Skin epidermis (tissue), 12 donors: ENCODE measurements at regions not wholly inside any gene's neighbourhood (a gene's known extent, or its start where the extent isn't known, plus 50 kb on each side); places are given as distances from the start of the nearest gene placed in this dataset.
"Not testable (repeated sequence)": the region's sequence is repeated elsewhere in the genome, so short reads cannot be mapped to it uniquely, and the experiment has no call there.

Source experiments
- H3K27ac ChIP-seq, 21 experiments: fragments of 200-600 bp; sonication (generic) in 11 of 21; one replicate each; pipeline ENCODE4 v1.5.0; 2020; ENCODE audit warnings: mild to moderate bottlenecking in 3 of 21, inconsistent platforms in 2 of 21, moderate library complexity in 2 of 21
- H3K4me3 ChIP-seq, 7 experiments: fragments of 200-600 bp; sonication (generic) in 2 of 7; one replicate each; pipeline ENCODE4 v1.5.0; 2020; ENCODE audit warnings: inconsistent platforms in 2 of 7, mild to moderate bottlenecking in 2 of 7, moderate library complexity in 1 of 7

DNA sequence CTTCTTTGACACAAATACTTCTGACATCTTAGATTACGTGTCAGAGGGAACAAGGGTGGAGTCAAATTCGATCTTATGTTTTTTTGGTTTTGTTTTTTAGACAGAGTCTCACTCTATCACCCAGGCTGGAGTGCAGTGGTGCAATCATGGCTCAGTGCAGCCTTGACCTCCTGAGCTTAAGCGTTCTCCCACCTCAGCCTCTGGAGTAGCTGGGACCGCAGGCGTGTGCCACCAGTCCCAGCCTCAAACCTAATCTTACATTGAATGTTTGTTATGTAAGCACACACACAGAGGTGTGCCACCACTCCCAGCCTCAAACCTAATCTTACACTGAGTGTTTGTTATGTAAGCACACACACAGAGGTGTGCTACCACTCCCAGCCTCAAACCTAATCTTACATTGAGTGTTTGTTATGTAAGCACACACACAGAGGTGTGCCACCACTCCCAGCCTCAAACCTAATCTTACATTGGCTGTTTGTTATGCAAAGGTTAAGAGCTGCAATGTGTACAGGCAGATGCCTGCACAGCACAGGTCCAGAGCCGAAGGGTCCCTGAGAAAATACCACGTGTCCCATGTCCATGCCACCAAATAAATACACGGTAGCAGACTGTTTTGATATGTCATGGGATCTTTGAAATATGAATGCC, 118.0 kb downstream of the ATP6V0E2 start:
- H3K4me3 ChIP-seq, H3K27ac ChIP-seq: not testable (repeated sequence)

- not testable (repeated sequence) for H3K27ac ChIP-seq, H3K4me3 ChIP-seq
These were observed 118.6 kb downstream of the ATP6V0E2 start for GRCh38 chr7:149992366-149992765.

DNA sequence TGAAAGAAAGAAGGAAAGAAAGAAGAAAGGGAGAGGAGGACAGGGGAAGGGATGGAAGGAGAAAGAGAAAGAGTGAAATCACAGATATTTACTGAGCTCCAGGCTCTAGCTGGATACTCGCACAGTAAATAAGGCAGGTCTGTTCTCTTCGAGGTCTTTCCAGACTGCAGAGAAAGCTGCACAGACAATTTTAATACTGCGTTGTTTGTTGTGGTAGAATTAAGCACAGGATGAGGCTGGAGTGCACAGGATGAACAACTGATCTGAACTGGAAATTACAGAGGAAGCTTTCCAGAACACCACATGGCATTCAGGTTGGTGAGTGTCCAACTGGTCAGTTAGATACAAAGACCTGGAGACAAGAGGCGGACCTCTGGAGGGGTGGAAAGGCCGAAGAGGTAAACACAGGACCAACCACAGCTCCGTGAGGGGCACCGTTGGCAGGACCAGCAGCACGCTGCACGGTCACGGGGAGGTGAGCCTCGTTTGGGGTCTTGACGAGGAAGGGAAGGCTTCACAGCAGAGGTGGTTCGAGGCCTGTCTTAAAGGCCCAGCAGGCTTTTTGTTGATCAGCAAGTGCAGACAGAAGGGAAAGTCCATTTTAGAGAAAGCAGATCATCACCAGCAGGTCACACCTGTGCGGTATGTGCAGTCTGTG, 121.7 kb downstream of the ATP6V0E2 start:
- not testable (repeated sequence) for H3K4me3 ChIP-seq, H3K27ac ChIP-seq

- not testable (repeated sequence) for H3K4me3 ChIP-seq, H3K27ac ChIP-seq
These were observed 127.2 kb downstream of the ATP6V0E2 start for GRCh38 chr7:150000780-150001599.

GRCh38 chr7:150003304-150003810, 129.6 kb downstream of the ATP6V0E2 start:
- no peak overlapping the region for H3K4me3 ChIP-seq
- no peak overlapping the region for H3K27ac ChIP-seq

DNA sequence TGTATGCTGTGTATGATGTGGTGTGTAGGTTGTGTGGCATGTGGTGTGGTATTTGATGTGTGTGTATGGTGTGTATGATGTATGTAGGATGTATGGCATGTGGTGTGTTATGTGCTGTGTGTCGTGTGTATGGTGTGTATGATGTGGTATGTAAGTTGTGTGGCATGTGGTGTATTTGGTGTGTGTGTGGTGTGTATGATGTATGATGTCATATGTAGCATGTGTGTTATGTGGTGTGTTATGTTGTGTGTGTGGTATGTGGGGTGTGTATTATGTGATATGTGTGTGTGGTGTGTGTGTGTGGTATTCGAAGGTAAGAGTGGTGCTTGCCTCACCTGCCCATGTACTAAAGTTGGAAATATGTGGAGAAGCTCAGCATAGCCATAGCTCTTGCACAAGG, 130.2 kb downstream of the ATP6V0E2 start:
- H3K4me3 ChIP-seq = not testable (repeated sequence)

GRCh38 chr7:150004843-150005242, 131.1 kb downstream of the ATP6V0E2 start:
- H3K4me3 ChIP-seq, H3K27ac ChIP-seq: not testable (repeated sequence)

More for the DNA sequence above, 130.2 kb downstream of the ATP6V0E2 start:
- H3K27ac ChIP-seq = not testable (repeated sequence)

DNA sequence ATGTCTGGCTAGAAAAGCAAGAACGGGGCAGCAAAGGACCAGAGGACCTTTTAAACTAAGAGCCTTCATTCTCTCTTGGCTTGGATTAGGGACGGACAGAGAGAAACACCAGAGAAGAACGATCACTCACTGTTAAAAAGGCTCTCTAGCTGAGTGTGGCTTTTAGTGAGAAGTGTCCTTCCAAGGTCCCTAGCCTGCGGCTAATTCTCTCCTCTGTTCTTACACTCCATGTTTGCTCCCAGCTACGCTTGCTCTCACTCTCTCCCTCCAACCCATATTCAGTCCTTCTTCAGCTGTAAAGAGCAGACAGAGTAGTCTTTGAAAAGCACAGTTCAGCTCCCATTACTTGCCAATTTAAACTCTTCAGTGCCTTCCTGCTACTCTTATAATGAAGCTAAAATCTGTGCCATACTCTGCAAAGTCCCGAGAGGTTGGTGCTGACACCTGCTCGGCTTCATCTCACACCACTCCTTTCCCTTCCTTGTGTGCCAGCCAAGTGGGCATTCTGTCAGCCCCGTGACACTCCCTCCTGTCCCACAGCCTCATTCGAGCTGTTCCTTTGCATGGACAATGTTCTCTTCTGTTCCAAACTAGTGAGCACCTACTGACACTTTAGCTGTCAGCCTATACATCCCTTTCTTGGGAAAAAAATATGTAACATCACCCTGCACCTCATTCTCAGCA, 136.0 kb downstream of the ATP6V0E2 start:
- H3K4me3 ChIP-seq, H3K27ac ChIP-seq: not testable (repeated sequence)

- H3K4me3 ChIP-seq, H3K27ac ChIP-seq: not testable (repeated sequence)
These were observed 143.0 kb downstream of the ATP6V0E2 start for GRCh38 chr7:150016651-150017189.

DNA sequence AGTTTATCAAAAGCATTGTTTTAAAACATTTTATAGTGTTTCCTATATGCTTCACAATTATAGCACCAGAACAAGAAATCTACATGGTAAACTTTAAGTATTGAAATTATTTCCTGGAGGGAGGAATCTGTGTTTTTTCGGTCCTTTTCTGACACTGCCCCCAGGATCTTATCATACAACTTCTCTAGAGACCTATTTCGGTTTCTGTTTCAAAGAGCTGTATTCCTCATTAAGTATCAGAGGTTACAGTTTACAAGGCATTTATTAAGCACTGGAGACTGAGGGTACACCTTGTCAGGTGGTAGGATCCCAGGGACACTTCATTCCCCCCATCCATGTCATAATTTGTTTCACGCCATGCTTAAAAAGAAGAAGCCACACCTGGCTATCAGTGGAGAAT, 146.4 kb downstream of the ATP6V0E2 start:
- H3K4me3 ChIP-seq, H3K27ac ChIP-seq: not testable (repeated sequence)

DNA sequence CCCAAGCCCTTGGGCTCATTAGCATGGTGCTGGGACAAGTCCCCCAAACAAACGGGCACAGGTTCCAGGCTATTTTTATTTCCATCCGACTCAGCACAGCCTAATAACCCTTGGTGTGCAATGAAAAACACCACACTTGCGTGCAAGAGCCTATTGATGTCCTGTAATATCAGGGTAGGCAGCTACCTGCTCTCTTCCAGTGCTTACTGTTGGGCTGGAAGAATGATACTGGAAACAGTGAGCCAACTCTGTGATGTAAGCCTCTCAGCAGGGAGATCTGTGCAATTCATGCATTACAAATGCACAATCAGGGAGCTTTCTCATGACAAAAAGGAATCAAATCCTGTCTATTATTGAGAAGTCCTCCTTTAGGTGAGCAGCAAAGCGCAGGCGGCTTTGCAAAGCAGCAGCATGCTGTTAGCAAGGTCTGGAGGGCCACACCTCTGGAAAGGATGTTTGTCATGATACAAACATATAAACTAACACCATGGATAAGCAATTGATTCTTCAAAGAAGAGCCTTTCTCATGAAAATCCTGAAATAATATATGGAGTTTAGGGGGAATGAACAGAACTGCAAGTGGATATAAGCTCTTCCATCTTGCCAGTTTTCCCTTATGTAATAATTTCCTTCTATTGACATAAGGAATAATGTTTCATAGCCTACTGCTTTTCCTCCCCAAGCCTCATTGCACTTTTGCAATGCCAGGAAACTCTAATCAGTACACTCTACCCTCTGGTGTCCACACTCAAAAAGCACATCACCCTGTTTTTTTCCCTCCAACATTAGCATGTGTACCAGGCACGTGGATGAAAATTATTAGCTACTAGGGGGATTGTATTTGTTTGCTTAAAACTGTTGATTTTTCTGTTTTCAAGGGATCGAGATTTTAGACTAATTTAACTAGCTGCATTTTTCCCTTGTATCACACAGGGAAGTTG, 151.1 kb downstream of the ATP6V0E2 start:
- H3K27ac ChIP-seq, H3K4me3 ChIP-seq: not testable (repeated sequence)

DNA sequence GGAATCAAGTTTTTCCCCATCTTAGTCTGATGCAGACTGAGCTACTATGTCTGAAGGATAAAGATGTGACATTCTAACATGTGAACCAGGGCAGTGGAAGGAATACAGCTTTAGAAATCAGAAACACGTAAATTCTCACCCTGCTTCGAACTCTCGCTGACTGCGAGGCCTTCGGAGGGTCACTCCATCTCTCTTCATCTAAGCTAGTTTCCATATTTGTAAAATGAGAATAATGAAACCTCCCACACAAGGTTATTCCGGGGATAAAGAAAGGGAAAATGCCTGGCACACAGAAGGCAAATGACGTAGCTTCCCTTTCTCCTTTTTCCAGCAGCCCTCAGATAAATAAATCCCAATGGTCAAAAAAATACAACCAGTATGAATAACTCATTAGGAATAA, 152.0 kb downstream of the ATP6V0E2 start:
- not testable (repeated sequence) for H3K4me3 ChIP-seq, H3K27ac ChIP-seq

- H3K27ac ChIP-seq, H3K4me3 ChIP-seq: not testable (repeated sequence)
These were observed 154.7 kb downstream of the ATP6V0E2 start for GRCh38 chr7:150028344-150029012.

DNA sequence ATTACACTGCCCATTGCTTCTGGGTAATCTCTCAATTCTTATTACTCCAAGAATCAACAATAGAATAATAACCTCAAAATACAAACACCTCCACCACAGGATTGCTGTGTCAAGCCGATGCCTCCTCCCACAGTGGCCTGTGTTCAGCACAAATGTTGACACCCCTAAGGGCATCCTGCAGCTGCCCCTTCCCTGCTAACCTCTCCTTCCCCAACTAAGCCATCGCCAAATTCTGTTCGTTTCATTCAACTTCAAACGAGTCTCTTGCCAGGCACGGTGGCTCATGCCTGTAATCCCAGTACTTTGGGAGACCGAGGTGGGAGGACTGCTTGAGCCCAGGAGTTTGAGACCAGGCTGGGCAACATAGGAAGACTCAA, 155.2 kb downstream of the ATP6V0E2 start:
- H3K4me3 ChIP-seq = not testable (repeated sequence)

DNA sequence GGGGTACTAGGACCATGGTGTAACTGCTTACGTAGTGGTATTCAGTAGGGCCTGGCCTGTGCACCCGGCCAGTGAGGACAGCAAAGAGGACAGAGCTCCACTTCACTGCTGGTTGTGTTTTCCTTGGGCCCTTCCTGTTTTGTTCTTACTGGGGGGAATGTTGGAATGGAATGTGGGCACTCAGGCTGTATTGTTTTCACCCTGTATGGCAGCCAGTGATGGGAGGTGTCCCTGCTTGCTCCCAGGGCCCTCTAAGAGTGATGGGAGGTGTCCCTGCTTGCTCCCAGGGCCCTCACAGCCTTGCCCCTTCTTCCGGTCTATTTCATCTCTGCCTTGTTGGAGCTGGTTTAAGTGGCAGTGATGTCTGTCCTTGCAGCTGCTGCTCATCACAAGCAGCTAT, 158.0 kb downstream of the ATP6V0E2 start:
- H3K27ac ChIP-seq, H3K4me3 ChIP-seq: not testable (repeated sequence)

More for the DNA sequence above, 155.2 kb downstream of the ATP6V0E2 start:
- not testable (repeated sequence) for H3K27ac ChIP-seq

- H3K27ac ChIP-seq, H3K4me3 ChIP-seq: not testable (repeated sequence)
These were observed 159.9 kb downstream of the ATP6V0E2 start for GRCh38 chr7:150033711-150034110.

- H3K4me3 ChIP-seq, H3K27ac ChIP-seq: not testable (repeated sequence)
These were observed 162.0 kb downstream of the ATP6V0E2 start for GRCh38 chr7:150035769-150036168.

GRCh38 chr7:150039061-150039460, 165.3 kb downstream of the ATP6V0E2 start:
- H3K4me3 ChIP-seq, H3K27ac ChIP-seq: not testable (repeated sequence)
